K562 (cell line): ENCODE measurements at regions not wholly inside any gene's neighbourhood (a gene's known extent, or its start where the extent isn't known, plus 50 kb on each side); places are given as distances from the start of the nearest gene placed in this dataset.

ENCODE experiments used
- ATAC-seq: fragments of 200-7000 bp; cut with Tn5 transposase; 3 replicates; pipeline ENCODE4 v1.9.1; 2020; ENCODE audit warnings: moderate library complexity
- BruUV-seq: library from RNA; stranded (reverse); fragments of 400-500 nt; replicated peaks from 2 replicates; lab custom pipeline; 2021; lab: Mats Ljungman, UMichigan
- CTCF ChIA-PET: fragments of 300-600 bp; formaldehyde crosslinking; extraction: SDS; loops from one replicate; lab custom pipeline; 2021; ENCODE audit warnings: low intra/inter-chr PET ratio; lab: Yijun Ruan, JAX
- POLR2A ChIA-PET: fragments of 300-600, 350-650 bp; sonication (Branson Sonifier 250); formaldehyde crosslinking; extraction: SDS; loops from one replicate; lab custom pipeline; 2021; ENCODE audit warnings: antibody characterized with exemption, inconsistent platforms; lab: Yijun Ruan, JAX
- DNase-seq, 4 experiments: peaks; one replicate each; pipeline versions ENCODE4 v3.0.0 to v3.0.0-alpha.2; 2011 to 2018; ENCODE audit warnings: low spot score in 3 of 4, mixed read lengths in 3 of 4; ENCODE audit errors: extremely low read depth in 1 of 4
- FAIRE-seq: peaks from 2 replicates; lab custom pipeline; 2011; peaks lifted over from hg19 to GRCh38; lab: Jason Lieb, UNC
- H2AFZ ChIP-seq: 2 replicates; pipeline ENCODE4 v1.6.0; 2011; ENCODE audit warnings: low read depth, low read length, control low read depth, inconsistent platforms
- H3K27ac ChIP-seq: fragments of 200-600 bp; 3 replicates; pipeline ENCODE4 v1.8.0; 2011; ENCODE audit warnings: low read depth, mild to moderate bottlenecking, control low read depth, inconsistent platforms, low read length, moderate library complexity, mixed read lengths; ENCODE audit errors: extremely low read depth
- H3K27me3 ChIP-seq, 2 experiments: fragments of 300-600 bp in 1 of 2; 2 replicates in 1 of 2; 3 replicates in 1 of 2; pipeline versions ENCODE4 v1.6.0 to v1.8.0; 2011; ENCODE audit warnings: inconsistent platforms in 2 of 2, low read length in 2 of 2, mild to moderate bottlenecking in 1 of 2, mixed read lengths in 1 of 2, moderate library complexity in 1 of 2; ENCODE audit not compliant: control insufficient read depth in 2 of 2, insufficient read depth in 2 of 2
- H3K36me3 ChIP-seq: fragments of 300-600 bp; 3 replicates; pipeline ENCODE4 v1.8.0; 2011; ENCODE audit warnings: mild to moderate bottlenecking, low read length, inconsistent platforms; ENCODE audit not compliant: control insufficient read depth, insufficient read depth
- H3K4me1 ChIP-seq, 2 experiments: fragments of 200-600 bp in 1 of 2; replicated peaks in 1 of 2; 2 replicates in 1 of 2; 3 replicates in 1 of 2; pipeline versions ENCODE4 v1.5.1 to v1.8.0; 2011; ENCODE audit warnings: inconsistent platforms in 2 of 2, low read length in 2 of 2, mild to moderate bottlenecking in 1 of 2, mixed read lengths in 1 of 2, moderate library complexity in 1 of 2; ENCODE audit not compliant: control insufficient read depth in 2 of 2, insufficient read depth in 2 of 2
- H3K4me2 ChIP-seq: 2 replicates; pipeline ENCODE4 v1.6.1; 2011; ENCODE audit warnings: low read length, control low read depth, inconsistent platforms, mixed read lengths; ENCODE audit not compliant: insufficient read depth
- H3K4me3 ChIP-seq: fragments of 200-600 bp; sonication (generic), shearing (Covaris generic); 2 replicates; pipeline ENCODE4 v1.5.1; 2016; ENCODE audit warnings: control low read depth, inconsistent platforms
- H3K79me2 ChIP-seq: fragments of 200-600 bp; 3 replicates; pipeline ENCODE4 v1.8.0; 2011; ENCODE audit warnings: low read length, inconsistent platforms; ENCODE audit not compliant: control insufficient read depth, insufficient read depth
- H3K9ac ChIP-seq, 2 experiments: 2 replicates each; pipeline versions ENCODE4 v1.6.0 to v1.6.1; 2011; ENCODE audit warnings: low read depth in 2 of 2, low read length in 2 of 2, control low read depth in 1 of 2, inconsistent platforms in 1 of 2, mild to moderate bottlenecking in 1 of 2, mixed read lengths in 1 of 2; ENCODE audit not compliant: insufficient read depth in 1 of 2
- H3K9me1 ChIP-seq: one replicate; pipeline ENCODE4 v1.6.0; 2011; ENCODE audit warnings: inconsistent platforms, mild to moderate bottlenecking, low read length, moderate library complexity; ENCODE audit not compliant: control insufficient read depth, insufficient read depth
- H3K9me3 ChIP-seq: replicated peaks from 2 replicates; pipeline ENCODE4 v1.5.1; 2011; ENCODE audit warnings: low read depth, low read length, inconsistent platforms; ENCODE audit not compliant: control insufficient read depth, insufficient read depth
- H4K20me1 ChIP-seq: replicated peaks from 2 replicates; pipeline ENCODE4 v1.6.1; 2011; ENCODE audit warnings: low read length, inconsistent platforms, mixed read lengths; ENCODE audit not compliant: control insufficient read depth, insufficient read depth
- CTCF ChIP-seq, 3 experiments: IDR thresholded peaks in 2 of 3; conservative IDR thresholded peaks in 1 of 3; 2 replicates each; pipeline ENCODE4 v1.5.1; 2011 to 2012; ENCODE audit warnings: low read length in 3 of 3, mild to moderate bottlenecking in 3 of 3, control low read depth in 2 of 3, improper control_type of control experiment in 1 of 3, inconsistent platforms in 1 of 3, low read depth in 1 of 3, mixed read lengths in 1 of 3, moderate library complexity in 1 of 3; ENCODE audit not compliant: insufficient read depth in 2 of 3
- PRMT5 ChIP-seq: sonication (generic); formaldehyde crosslinking; IDR thresholded peaks from 2 replicates; pipeline ENCODE4 v1.5.0; 2020; ENCODE audit warnings: missing genetic modification reagents
- SIRT6 ChIP-seq: IDR thresholded peaks from one replicate; pipeline ENCODE4 v1.6.1; 2012; ENCODE audit warnings: low read depth, mild to moderate bottlenecking, control low read depth, inconsistent platforms, low read length, moderate library complexity
- ZNF280A ChIP-seq: fragments of 450-650 bp; IDR thresholded peaks from 2 replicates; pipeline ENCODE4 v1.6.1; 2018; ENCODE audit warnings: mild to moderate bottlenecking, low read depth; ENCODE audit not compliant: partially characterized antibody
- WGBS: fragments of 100-300 bp; shearing (Covaris generic); methylation state at CpG from one replicate; pipeline ENCODE4 v1.1.6; 2016; ENCODE audit warnings: low coverage, mixed read lengths; ENCODE audit not compliant: insufficient coverage; ENCODE audit errors: missing lambda C conversion rate; 5-methylcytosine and 5-hydroxymethylcytosine counted together
- in situ Hi-C: fragments of 300-500 bp; cut with MboI; formaldehyde crosslinking; loops from 4 replicates; pipeline ENCODE4 v1.15.0; 2018; ENCODE audit warnings: inconsistent platforms, mixed read lengths
- intact Hi-C: fragments of 100-400 bp; cut with micrococcal nuclease; formaldehyde crosslinking; loops from 2 replicates; pipeline ENCODE4 v1.14.2; 2022

GRCh38 chr7:52018680-52019054 is 702.1 kb upstream of the COBL start:
- Histone ChIP-seq H3K4me2 (peak overlapping the region; percentile 25; the same call in 1 of the 2 replicates), H3K9me1 (no peaks in the 10 kb centered on the region), H3K36me3 (no peaks in the 10 kb centered on the region), H3K79me2 (no peaks in the 10 kb centered on the region), H3K27me3 (no peaks in the 10 kb centered on the region), H3K9me3 (no peaks in the 10 kb centered on the region), H3K4me3 (no peak overlapping the region), H3K9ac (no peak overlapping the region), H2AFZ (no peak overlapping the region), H3K4me1 (no peaks in the 10 kb centered on the region), H3K27ac (no peak overlapping the region), H4K20me1 (no peaks in the 10 kb centered on the region)
- in situ Hi-C loops, result no loop called here
- CTCF ChIA-PET, result no interaction called here
- DNase-seq (no peak), ATAC-seq (no peak), FAIRE-seq (no peak)
- BruUV-seq, result no TSS peak
- 0% methylated on average over 3 of the region's 3 CpGs for WGBS
- intact Hi-C loops, result no loop called here
- POLR2A ChIA-PET, result no interaction called here
- no peak for TF ChIP-seq SIRT6
- TF ChIP-seq CTCF (IDR thresholded peaks at IDR 0.05 in 2 of 3, conservative IDR thresholded peaks at IDR 0.05 in 1 of 3; ENCODE audit: insufficient read depth in 2 of 3, low read depth in 1 of 3, low read length in 3 of 3), result 0 out of 6 replicates have a peak, but pooled peaks of 1 of the 3 experiments have one; percentile 8
- no peak for TF ChIP-seq PRMT5 (CRISPR knock-in tag)
- no peak for TF ChIP-seq ZNF280A
